HG02840 (cell line): ENCODE measurements at regions not wholly inside any gene's neighbourhood (a gene's known extent, or its start where the extent isn't known, plus 50 kb on each side); places are given as distances from the start of the nearest gene placed in this dataset.

Experiments
- ATAC-seq: cut with Tn5 transposase; IDR thresholded peaks from one replicate; pipeline ENCODE4 v1.9.1; 2021; ENCODE audit warnings: mild to moderate bottlenecking, moderate library complexity, moderate number of reproducible peaks; ENCODE audit not compliant: unreplicated experiment, low FRiP score

GRCh38 chr20:50242548-50242862 is 51.9 kb downstream of the CEBPB start:
- no peak for ATAC-seq

GRCh38 chr20:50242863-50243609 is 52.4 kb downstream of the CEBPB start:
- no peak for ATAC-seq

DNA sequence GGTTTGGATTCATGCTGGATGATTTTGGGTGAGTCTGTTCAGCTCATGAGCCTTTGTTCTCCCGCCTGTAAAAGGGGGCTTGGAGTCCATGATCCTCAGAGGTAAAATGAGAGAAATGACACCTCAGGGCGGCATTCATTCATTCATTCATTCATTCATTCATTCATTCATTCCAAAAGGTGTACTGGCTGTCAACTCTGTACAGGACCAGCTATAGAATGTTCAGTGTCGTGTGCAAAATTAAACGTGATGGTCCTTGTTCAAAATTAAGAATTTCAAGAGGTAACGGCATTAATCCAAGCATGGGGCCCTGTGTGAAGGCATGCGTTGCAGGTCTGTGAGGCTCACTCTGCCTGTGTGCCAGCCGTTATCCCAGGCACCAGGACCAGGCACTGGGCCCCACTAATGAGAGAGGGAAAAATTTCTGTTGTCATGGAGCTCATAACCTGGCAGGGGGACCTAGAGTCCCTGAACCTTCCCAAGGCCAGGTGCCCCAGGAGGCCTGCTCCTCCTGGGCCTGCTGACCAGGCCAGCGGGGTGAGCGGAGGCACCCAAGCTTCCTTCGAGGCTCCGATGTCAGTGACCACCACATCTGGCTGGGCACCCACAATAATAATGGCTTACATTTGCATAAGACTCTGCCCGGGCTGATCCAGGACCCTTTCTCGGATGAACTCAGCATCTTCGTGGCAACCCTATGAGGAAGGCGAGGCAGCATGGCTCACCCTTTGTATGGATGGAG is 53.2 kb downstream of the CEBPB start:
- ATAC-seq: no peak

DNA sequence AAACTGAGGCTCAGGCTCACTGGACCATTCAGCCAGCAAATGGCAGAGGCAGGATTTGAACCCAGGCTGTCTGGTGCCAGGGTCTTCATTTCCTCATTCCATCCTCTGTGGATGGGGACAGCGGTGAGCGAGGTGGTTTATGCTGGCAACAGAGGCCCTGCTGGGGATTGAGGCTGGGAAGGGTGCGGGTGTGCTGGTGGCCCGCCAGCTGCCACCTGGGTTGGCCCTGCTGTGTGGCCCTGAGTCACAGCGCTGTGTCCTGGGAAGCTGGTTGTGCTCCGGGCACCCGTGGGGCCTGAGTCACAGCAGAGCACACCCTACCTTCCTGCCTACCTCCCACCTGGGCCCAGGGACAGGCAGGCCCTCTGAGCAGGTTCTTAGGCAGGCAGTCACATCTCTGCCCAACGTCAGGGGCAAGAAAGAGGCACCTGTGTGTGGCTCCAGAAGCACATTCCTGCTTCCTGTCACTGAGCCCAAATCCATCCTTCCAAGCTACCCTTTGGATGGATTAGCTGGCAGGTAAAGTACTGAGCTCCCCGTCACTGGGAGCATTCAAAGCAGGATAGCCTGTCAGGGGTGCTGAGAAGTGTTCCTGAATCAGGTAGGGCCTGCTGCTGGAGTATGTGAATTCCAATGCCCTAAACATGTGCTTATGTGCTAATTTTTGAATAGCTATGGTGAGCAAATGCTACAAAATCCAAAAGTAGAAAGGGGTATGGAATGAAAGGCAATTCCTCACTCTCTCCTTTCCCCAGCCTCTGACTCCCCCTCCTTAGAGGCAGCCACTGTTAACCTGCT is 53.9 kb downstream of the CEBPB start:
- no peak for ATAC-seq

- no peak for ATAC-seq
These were observed 55.1 kb downstream of the CEBPB start for GRCh38 chr20:50245498-50246366.

- ATAC-seq: no peak
These were observed 56.0 kb downstream of the CEBPB start for GRCh38 chr20:50246367-50247195.

- no peak for ATAC-seq
These were observed 56.8 kb downstream of the CEBPB start for GRCh38 chr20:50247196-50248094.

GRCh38 chr20:50248104-50248641 is 57.5 kb downstream of the CEBPB start:
- ATAC-seq: no peak

GRCh38 chr20:50249447-50250388 is 59.1 kb downstream of the CEBPB start:
- no peak for ATAC-seq

DNA sequence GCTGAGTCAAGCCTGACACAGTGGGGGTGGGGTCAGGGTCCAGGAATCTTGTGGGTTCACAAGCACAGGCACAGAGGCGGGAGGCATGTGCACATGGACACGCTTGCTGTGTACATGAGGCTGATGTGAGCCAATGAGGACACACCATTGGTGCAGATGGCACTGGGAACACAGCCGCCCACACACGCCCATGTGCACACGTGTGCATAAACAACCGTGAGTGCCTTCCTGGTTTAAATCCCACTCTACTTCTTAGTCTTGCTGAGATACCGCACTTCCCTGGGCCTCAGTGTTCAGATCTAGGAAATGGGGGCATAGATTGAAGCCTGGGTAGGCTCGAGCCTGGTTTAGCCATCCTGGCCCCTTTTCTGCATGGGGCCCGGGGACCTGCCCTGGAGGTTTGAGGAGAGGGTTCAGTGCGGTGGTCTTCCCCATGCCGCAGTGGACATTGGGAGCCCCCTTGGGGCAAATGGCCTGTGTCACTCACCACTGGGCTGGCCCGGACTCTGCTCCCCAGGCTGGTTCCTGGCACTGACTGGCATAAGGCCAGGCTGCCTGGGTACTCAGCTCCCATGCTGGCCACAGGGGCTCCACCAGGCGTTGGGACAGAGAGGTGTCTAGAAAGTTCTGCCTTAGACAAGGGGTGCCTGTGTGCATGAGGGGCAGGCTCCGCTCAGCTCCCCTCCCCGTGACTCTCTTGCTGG is 60.2 kb downstream of the CEBPB start:
- ATAC-seq: no peak

GRCh38 chr20:50251383-50251748 is 60.7 kb downstream of the CEBPB start:
- no peak for ATAC-seq

DNA sequence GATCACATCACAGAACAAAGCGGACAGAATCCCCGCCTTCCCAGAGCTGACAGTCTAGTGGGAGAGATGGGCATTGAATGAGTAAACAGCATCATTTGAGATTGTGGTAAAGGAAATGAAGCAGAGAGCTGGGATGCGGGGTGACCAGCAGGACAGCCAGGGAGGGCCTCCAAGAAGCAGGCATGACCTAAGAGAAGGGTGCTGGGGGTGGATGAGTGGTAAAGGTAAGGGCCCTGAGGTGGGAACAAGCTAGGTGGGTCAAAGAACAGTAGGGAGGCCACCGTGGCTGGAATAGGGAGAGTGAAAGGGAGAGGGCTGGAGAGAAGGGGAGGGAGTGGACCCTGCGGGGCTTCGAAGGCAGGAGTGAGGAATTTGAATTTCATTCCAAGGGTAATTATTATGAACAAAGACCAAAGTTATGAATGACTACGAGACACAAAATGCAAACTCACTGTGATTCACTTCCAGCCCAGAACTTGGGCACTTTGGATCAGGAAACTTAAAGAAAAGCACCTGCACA is 61.4 kb downstream of the CEBPB start:
- ATAC-seq: no peak

DNA sequence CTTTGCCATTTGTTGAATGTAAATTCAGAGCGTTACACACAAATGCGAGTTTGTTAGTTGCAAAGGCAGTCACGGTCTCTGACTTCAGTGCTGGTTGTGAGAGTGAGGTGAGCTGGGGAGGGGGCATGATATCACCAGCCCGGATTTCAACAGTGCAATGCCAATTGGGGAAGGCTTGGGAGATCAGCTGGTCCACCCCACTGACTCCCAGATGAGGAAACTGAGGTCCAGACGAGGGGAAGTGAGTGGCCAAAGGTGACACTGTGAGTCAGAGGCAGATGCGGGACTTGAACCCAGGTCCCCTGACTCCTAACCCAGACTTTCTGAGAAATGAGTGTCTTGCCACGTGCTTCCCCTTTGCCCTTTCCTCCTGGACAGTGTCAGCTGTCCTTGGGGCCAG is 62.1 kb downstream of the CEBPB start:
- no peak for ATAC-seq

GRCh38 chr20:50253101-50253500 is 62.5 kb downstream of the CEBPB start:
- no peak for ATAC-seq

DNA sequence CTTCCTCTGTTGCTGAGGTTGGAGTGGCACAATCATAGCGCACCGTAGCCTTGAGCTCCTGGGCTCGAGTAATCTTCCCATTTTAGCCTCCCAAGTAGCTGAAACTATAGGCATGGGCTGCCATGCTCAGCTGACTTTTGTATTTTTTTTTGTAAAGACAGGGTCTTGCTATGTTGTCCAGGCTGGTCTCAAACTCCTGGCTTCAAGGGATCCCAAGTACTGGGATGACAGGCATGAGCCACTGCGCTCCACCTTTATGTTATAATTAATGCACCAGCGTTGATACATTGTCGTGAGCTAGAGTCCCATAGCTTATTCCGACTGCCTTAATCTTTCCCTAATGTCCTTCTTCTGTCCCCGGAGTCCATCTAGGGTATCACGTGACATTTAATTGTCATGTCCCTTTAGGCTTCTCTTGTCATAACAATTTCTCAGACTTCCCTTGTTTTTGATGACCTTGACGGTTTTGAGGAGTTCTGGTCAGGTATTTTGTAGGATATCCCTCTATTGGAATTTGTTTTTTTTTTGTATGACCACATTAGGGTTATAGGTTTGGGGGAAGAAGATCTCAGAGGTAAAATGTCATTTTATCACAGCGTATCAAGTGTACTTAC is 63.9 kb downstream of the CEBPB start:
- no peak for ATAC-seq

DNA sequence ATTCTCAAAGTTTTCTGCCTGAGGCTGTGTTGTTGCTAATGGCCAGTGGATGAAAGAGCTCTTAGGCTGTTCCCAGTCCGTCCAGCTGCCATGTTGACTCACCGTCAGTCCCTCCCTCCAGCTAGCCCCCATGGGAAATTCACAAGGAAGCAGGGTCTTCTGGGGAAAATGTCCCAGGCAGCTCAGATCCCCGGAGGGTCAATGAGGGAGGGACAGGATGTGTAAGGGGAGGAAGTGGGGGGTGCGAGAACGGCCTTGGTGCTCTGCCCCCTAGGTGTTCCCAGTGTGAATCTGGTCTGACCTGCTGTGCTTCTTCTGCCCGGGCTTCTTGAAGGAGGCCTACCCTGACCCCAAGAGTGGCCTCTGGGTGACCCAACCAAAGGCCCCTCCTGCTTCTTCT is 65.9 kb downstream of the CEBPB start:
- ATAC-seq: no peak
